Cardiac septum (tissue), 1 donor: ENCODE measurements at regions not wholly inside any gene's neighbourhood (a gene's known extent, or its start where the extent isn't known, plus 50 kb on each side); places are given as distances from the start of the nearest gene placed in this dataset.
"Not testable (repeated sequence)": the region's sequence is repeated elsewhere in the genome, so short reads cannot be mapped to it uniquely, and the experiment has no call there.

Experiments
- DNase-seq: peaks from one replicate; pipeline ENCODE4 v3.0.0-alpha.2; 2020; ENCODE audit warnings: low spot score
- intact Hi-C: fragments of 100-400 bp; cut with DNase I; formaldehyde crosslinking; loops from one replicate; pipeline ENCODE4 v1.14.0; 2022
- donor health status: DM: no; HTN: no; CAD: no.

DNA sequence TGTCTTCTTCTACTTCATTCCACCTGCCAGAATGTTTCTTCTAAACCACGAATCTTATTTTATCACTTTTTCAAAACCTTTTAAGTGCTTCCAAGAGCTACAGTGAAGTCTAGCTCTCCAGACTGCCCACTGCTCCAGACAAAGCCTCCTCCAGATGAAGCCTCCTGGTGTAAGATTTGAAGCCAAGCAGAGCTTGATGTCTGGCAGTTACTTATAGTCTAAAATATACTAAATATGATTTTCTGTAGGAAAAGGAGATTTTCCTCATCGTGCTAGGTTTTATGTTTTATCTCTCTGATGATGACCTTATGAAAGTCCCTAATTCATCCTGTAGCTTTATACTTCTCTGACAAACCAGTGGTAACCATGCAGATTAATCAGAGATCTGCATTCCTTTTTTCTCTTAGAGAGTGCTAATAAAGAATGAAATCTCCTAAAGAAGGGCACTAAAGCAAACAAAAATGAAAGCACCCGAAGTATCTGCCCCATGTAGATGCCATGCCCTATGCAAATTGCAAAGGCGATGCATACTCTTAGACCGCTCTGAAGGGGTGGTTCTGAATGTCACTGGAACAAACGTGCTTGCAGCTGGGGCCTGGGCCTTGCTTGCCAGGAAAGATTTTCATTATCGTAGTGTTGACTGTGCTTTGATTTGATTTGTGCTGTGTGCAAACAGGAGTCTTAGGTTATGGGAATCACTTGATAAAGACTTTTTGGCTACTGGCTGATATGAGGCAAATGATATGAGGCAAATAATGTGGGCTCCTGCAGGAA is 314.2 kb downstream of the PID1 start:
- intact Hi-C loops = no loop called here
- no peak for DNase-seq

- intact Hi-C loops = no loop called here
- no peak for DNase-seq
These were observed 321.3 kb downstream of the PID1 start for GRCh38 chr2:228949831-228950230.

DNA sequence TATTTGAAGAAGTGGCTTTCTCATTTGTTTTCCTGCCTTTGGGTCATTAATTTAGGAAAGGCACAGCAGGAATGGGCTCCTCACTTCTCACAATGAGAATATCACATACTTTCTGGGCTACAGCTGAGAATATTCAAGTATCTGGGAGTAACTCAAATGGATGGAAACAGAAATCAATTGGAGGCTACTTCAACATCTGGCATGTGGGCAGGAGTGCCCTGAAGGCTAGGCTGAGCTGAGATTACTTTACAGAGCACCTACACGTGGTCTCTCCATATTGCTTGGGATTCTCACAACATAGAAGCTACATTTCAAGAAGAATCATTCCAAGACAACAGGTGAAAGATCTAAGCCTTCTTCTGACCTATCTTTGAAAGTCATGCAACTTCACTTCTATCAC is 325.4 kb downstream of the PID1 start:
- intact Hi-C loops = no loop called here
- no peak for DNase-seq

DNA sequence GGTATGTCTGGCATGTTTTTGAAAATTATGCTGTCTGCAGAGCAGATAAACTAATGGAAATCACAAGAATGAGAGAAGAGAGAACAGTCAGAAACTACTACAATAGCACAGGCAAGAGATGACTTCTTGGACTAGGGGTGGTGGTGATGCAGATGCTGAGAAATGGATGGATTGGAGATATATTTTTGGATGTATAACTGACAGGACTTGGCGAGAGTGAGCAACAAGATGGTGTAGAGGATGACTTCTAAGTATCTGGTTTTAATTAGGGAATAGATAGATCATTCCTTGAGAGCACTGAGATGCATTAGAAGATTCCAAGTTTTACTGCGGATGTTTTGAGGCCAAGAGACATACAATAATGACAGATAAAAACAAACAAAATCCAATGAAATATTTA is 328.2 kb downstream of the PID1 start:
- no peak for DNase-seq
- intact Hi-C loops = no loop called here

DNA sequence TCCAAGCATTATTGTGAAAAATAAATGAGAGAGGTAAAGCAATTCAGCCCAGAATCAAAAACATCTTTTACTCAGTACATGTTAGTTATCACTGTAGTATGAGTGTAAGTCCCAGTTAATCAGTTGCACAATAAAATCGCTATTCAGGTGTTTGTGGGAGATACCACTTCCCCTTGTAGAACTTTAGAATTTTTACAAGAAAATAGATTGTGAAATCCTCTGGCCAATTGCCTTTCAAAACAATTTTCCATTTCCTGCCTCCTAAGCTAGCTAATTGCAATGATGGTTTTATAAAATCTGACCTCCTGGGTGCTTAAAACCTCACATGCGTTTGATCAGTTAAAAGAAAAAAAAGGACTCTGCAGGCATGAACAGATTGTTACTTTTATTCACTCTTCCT is 332.5 kb downstream of the PID1 start:
- no peak for DNase-seq
- intact Hi-C loops = no loop called here

DNA sequence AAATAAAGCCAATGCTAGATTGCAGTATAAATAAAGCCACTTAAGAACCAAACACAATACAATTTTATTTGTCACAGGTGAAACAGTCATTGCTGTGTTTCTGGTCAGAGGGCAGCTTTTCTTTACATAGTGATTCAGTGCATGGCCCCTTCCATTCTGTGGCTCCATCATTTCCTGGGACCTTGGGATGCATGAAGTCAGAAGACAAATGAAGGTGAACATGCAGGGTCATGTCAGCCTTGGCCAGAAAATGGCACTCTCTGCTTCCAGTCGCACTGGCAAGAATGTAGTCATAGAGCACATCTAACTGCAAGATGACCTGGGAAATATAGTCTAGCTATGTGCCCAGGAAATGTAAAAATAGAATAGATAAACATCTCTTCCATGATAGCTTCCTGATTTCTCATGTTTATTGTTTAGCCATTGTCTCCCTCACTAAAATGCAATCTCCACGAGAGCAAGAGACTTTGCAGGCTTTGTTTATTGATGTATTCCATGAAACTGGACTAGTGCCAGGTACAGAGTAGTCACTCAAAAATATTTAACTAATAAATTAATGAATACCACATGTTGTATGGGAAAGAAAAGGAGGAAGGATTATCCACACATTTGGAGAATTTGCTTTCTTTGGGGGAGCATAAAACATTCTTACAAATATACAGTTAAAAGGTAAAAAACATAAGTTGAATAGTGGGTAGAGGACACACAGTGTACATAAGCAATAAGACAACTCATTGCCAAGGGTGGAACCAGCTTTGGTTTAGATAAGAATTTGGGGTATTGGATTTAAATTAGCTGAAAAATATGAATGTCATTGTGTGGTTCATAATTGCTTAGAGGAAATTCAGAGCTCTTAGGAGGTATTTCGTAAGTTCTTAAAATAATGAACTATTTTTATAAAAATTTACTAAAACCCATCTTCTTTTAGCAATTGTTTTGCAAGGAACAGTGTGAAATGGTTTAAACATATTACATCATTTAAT is 343.8 kb downstream of the PID1 start:
- no peak for DNase-seq
- intact Hi-C loops = no loop called here

DNA sequence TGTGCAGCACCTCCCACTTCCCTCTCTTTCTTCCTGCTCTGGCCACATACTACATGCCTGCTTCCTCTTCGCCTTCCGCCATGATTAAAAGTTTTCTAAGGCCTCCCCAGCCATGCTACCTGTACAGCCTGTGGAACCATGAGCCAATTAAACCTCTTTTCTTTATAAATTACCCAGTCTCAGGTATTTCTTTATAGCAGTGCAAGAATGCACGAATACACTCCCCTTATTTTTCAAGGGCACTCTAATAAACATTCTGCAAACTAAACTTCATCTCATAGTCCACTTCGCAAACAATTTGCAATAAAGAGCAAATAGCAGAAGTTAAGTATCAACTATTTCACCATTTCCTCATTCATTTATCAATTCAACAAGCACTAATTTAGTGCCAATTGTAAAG is 351.3 kb downstream of the PID1 start:
- DNase-seq = no peak
- intact Hi-C loops = no loop called here

DNA sequence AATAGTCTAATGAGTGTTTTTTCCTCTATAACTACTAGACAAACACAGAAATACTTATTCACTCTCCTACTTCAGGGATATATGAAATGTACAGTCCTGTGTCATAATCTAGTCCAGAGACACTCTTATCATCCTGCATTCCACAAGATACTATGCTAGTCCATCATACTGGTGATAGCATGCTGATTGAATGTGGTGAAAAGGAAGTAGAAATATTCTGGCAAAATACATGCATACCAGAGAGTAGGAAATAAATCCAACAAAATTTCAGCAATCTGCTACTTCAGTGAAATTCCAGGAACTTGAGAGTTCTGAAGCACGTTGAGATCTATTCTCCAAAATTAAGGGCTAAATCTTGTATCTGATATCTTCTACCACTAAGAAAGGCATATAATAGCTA is 353.9 kb downstream of the PID1 start:
- DNase-seq = no peak
- intact Hi-C loops = no loop called here

DNA sequence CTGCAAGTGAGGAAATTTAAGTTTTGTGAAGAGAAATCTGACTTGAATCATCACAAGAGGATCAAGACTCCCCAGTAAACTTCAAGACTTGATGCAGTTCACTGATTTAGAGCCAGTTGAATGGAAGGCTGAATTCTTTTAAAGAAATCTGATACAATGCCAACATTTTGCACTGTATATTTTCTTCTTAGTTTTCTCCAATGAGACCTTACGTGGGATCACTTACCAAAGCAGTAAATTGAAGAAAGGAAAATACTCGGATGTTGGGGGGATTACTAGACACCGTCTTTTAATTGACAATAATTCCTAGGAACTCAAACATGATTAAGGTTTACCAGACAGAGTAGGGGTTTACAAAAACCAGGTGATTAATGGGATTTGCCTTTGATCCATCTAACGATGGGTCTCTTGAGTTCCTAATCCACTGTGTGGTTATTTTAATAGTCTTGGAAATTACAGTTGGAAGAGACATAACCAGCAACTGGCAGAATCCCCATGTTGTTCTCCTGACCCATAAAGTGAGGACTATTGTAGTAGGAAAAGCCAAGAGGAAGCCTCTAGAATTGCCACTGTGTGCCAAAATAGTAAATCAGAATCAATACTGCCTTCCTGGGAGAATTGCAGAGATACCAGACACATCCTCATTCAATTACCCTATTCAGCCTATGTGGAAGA is 354.5 kb downstream of the PID1 start:
- intact Hi-C loops = no loop called here

DNA sequence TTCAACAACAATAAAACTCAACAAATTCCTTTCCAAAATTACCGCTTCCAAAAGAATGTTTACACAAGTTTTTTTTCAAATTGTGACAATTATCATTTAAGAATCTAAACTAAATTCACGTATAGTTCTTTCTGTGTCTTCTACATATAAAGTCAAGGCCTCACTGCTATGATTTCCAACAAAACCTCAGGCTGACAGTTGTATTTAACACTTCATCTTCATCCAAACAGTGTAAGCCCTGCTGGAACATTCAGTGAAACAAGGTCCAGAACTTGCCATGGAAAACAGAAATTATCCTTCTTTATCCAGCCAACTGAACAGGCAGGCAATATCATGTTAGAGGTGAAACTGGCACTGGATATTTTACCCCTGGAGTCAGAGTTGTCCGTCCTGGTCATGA is 357.9 kb downstream of the PID1 start:
- intact Hi-C loops = no loop called here
- no peak for DNase-seq

More for the DNA sequence above, 354.5 kb downstream of the PID1 start:
- no peak for DNase-seq

DNA sequence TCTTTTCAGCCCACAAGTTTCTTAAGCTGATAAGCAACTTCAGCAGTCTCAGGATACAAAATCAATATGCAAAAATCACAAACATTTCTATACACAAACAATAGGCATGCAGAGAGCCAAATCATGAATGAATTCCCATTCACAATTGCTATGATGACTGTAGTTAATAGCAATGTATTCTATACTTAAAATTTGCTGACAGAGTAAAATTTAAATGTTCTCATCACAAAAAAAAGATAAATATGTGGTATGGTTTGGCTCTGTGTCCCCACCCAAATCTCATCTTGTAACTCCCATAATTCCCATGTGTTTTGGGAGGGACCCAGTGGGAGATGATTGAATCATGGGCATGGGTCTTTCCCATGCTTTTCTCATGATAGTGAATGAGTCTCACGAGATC is 360.2 kb downstream of the PID1 start:
- intact Hi-C loops, DNase-seq: not testable (repeated sequence)

- no peak for DNase-seq
- intact Hi-C loops = no loop called here
These were observed 368.9 kb downstream of the PID1 start for GRCh38 chr2:228902176-228902575.

DNA sequence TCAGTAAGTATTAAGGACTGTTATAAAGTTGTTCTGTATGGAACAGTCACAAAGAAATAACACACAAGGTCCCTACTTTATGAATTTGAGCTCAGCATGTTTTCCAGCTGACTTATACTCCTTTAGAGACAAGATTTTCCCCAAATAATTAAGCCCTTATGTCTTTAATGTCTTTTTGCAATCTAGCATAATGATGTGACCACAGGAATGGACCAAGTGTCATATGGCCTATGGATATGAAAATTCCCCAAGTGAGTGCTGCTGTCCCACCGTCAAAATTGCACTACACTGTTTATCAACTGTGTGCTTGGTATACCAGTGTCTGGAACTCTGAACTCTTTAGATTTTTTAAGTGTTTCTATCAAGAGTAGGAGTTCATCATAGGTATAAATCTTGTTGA is 369.6 kb downstream of the PID1 start:
- no peak for DNase-seq
- intact Hi-C loops = no loop called here

DNA sequence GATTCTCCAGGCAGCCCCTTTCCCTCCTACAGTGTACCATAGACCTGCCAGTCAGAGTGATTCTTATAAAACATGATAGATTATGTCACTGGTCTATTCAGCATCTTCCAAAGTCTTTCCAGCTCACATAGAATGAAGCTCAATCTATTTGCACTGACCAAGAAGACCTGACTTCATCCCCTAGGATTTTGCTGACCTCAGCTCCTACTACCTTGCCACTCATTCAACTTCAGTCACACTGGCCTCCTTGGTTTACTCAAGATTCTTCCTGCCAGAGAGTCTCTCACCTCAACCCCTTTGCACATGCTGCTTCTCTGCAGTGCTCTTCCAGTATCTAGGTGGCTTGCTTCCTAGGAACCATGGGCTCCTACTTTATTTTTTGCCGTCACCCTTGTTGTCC is 392.9 kb downstream of the PID1 start:
- intact Hi-C loops = no loop called here
- no peak for DNase-seq

- intact Hi-C loops = no loop called here
- DNase-seq = no peak
These were observed 394.8 kb downstream of the PID1 start for GRCh38 chr2:228876276-228876675.

- no peak for DNase-seq
- intact Hi-C loops = no loop called here
These were observed 395.8 kb downstream of the PID1 start for GRCh38 chr2:228875152-228875900.

- intact Hi-C loops = no loop called here
These were observed 400.1 kb downstream of the PID1 start for GRCh38 chr2:228871012-228871411.

DNA sequence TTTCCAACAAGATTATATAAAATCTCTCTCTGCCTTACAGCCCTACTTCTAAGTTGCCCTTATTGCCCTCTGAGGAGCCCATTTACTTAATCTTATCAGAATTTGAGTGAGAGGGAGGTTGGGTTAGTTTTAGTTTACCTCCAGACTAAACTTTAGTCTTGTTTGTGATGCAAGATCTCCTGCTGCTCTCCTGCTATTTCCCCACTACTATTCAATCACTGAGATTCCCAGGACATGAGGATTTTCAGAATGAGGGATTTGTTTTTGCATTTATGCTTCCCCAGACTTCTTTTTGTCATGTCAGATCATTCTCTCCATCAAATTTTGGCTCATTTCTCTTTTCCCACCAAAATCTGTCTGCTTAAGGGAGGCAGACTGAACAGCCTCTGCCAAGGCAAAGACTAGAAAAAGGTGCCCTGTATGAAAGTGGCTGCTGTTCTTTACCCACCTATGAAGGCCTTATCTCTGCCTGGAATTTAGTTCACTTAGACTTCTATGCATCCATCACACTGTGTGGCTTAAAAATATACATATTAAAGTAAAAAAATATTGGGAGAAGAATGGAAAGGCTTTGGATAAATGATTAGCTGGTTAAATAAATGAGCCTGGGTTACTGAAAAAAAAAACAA is 401.3 kb downstream of the PID1 start:
- intact Hi-C loops = no loop called here
- DNase-seq = no peak

More at GRCh38 chr2:228871012-228871411, 400.1 kb downstream of the PID1 start:
- no peak for DNase-seq

GRCh38 chr2:228867406-228867805 is 403.7 kb downstream of the PID1 start:
- no peak for DNase-seq
- intact Hi-C loops = no loop called here
